UCSD-AML1 (cell line): ENCODE measurements at regions not wholly inside any gene's neighbourhood (a gene's known extent, or its start where the extent isn't known, plus 50 kb on each side); places are given as distances from the start of the nearest gene placed in this dataset.
A peak's percentile ranks its signal among the peaks of the same experiment; 100 is the strongest.
"Not testable (repeated sequence)": the region's sequence is repeated elsewhere in the genome, so short reads cannot be mapped to it uniquely, and the experiment has no call there.

Experiments used
- DNase-seq: peaks from one replicate; lab custom pipeline; 2025; ENCODE audit not compliant: unreplicated experiment; lab: John Stamatoyannopoulos, UW

GRCh38 chr15:69668039-69668705, 215.6 kb downstream of the RPLP1 start:
- DNase-seq = peak; percentile 66

DNA sequence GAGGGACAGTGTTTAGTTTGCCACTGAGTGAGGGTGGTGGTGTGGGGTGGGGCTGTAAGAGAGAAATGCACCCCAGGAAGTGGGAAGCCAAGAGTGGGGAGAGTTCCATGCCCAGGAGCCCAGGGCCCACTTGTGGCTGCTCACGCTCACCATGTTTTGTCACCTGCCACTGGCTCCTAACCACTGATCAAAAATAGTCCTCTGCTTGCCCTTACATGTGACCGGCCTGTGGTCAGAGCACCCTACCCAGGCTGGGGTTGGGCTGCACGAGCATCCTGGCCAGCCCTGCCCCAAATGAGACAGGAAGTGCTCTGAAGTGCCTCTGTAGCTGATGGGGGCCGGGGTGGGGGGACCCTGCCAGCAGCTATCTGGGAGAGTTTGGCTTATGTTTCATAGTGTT, 216.3 kb downstream of the RPLP1 start:
- peak; percentile 79 for DNase-seq

GRCh38 chr15:69669446-69669845, 216.8 kb downstream of the RPLP1 start:
- no peak for DNase-seq

DNA sequence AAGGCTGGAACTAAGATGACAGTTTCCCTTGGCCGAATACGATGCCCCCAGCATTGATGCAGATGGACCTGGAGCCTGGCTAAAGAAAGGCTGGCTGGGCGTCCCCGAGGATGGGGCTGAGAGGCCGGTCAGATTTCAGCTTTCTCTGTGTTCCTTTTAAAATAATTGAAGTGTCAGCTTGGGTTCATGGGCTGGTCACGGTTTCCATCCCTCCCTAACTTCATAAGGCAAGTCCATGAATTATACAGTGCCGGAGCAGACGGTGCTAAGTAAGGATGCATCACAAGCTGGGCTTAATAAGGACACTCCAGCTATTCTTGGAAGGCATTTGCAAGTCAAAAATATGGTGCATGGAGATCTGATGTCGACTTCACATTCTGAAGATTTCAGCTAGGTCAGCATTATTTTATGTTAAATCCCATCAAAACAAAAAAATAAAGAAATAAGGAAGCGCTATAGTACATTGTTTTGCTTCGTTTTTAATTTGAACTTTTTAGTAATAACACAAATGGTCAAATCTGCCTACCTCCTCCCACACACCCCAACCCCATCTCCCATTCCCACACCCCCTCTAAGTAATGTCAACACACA, 220.8 kb downstream of the RPLP1 start:
- no peak for DNase-seq

GRCh38 chr15:69675731-69676130, 223.1 kb downstream of the RPLP1 start:
- no peak for DNase-seq

DNA sequence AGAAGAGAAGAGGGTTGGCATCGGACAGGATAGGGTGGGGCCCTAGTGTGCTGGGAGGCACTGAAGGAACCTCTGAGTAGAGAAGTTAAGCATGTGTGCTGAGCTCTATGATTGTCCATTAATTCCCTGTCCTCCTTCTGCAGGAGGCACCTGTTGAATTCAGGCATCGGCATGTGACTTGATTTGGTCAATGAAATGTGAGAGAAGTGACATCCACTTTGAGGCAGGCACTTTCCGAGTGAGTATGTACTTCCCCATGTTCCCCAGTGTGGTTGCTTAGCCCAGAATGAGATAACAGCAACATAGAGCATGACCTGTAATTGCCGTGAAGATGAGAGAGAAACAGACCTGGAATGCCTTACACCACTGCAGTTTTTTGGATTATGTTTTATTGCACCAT, 224.8 kb downstream of the RPLP1 start:
- no peak for DNase-seq

- DNase-seq = no peak
These were observed 227.1 kb downstream of the RPLP1 start for GRCh38 chr15:69679623-69680228.

GRCh38 chr15:69684823-69685222, 232.2 kb downstream of the RPLP1 start:
- not testable (repeated sequence) for DNase-seq

DNA sequence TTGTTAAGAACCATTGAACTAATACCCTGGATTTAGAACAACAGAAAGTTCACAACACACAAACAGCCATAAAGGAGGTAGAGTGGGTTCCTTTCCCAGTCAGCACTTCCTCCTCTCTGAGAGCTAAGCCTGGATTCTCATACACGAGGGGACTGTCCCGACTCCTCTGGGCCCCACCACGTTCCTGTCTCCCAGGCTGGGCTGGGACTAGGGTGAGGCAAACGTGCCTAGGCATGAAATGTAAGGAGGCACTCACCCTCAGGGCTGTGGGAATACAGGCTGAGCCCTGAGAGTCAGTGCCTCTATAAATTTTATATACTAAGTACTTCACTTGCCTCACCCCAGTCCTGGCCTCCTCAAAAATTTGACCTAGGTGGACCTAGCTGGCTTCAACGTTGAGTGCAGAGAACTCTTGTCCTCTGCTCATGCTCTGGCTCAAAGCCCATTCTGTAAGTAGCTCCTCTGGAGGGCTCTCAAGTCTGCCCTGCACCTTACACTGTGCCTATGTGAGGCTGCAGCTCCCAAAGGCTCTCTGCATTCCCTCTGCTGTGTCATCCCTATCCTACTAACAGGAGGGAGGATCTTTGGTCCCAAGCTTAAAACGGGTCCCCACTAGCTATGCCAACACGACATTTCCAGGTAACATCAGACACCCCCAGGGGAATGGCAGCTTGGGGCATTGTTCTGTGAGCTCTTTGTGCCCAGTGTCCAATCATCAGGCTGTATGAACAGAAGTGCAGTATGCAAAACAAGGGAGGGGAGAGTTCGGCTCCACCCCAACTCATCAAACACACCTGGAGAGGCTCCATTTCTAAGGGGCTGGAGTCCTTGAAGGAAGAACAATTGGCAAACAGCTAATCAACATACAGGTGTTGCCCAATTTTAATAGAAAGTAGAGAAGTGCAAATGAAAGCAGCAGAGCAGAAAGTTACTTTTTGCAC, 233.2 kb downstream of the RPLP1 start:
- DNase-seq = no peak

GRCh38 chr15:69686626-69687025, 234.0 kb downstream of the RPLP1 start:
- no peak for DNase-seq

- no peak for DNase-seq
These were observed 236.5 kb downstream of the RPLP1 start for GRCh38 chr15:69689133-69689532.

- no peak for DNase-seq
These were observed 238.8 kb downstream of the RPLP1 start for GRCh38 chr15:69691307-69692015.

DNA sequence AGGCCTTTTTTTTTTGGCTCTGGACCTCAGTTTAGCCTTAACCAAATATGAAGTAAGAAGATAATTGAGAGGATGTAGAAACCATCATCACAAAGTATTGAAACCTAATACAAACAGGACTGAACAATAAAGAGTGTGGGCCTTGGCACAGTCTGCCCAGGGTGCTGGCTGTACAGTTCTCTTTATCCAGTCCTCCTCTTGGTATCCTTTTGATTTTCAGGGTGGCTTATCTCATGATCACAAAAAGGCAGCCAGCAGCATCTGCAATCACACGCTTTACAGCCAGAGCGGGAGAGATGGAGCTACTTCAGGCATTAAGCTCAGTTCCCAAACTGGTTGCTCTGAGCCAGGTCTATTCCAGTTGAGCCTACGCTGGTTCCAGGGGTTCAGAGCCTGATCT, 239.7 kb downstream of the RPLP1 start:
- no peak for DNase-seq

- DNase-seq = no peak
These were observed 240.4 kb downstream of the RPLP1 start for GRCh38 chr15:69693059-69693458.

GRCh38 chr15:69696946-69697345, 244.3 kb downstream of the RPLP1 start:
- DNase-seq = no peak

DNA sequence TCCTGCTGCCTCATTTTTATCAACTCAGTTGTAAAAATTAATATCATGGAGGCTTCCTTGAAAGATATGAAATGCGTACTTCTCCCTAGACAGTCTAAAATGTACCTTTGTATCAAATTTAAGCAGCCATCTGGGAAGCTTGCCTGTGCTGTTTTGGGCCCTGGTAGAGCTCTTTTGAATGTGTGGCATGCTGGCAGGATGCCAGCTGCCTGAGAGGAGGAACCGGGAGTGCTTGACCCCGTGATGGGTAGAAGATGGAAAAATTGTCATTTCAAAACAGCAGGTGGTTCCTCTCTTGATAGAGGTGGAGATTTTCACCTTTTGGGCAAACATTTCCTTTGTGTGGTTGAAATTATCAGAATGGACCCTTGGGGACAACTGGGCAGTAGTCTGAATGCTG, 245.3 kb downstream of the RPLP1 start:
- no peak for DNase-seq

DNA sequence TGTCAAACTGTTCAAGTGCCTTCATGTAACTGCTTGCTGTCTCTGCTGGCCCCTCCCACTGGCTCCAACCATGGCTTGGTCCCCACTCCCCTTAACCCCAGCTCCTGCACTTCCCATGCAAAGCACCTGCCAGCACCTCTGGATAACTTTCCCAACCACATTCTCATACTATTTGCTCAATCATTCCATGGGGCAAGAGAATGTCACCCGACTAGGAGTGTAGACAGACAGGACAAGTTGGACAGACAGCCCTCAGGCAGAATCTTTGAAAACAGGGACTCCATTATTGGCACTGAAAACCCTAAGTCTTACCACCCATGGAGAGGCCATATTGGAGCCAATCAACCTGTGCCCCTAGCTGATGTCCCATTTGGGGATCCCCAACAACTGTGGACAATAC, 246.5 kb downstream of the RPLP1 start:
- DNase-seq = no peak

DNA sequence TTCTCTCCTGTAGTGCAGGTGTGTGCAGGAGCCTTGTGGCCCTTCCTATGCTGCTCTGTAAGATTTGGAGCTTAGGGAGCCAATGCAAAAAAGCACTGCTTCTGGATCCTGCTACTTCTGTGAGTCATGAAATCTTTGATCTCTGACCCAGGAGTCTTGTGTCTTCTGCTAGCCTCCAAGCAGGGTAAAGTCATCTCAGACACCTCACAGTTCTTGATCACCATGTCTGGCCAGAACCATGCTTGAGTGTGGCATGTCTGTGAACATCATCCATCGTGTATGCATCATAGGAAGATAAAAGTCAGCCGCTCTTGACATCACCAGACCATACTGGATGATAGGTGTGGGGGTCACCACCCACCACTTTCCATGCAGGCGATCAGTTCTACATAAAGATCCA, 247.8 kb downstream of the RPLP1 start:
- no peak for DNase-seq

GRCh38 chr15:69701198-69701597, 248.6 kb downstream of the RPLP1 start:
- no peak for DNase-seq

DNA sequence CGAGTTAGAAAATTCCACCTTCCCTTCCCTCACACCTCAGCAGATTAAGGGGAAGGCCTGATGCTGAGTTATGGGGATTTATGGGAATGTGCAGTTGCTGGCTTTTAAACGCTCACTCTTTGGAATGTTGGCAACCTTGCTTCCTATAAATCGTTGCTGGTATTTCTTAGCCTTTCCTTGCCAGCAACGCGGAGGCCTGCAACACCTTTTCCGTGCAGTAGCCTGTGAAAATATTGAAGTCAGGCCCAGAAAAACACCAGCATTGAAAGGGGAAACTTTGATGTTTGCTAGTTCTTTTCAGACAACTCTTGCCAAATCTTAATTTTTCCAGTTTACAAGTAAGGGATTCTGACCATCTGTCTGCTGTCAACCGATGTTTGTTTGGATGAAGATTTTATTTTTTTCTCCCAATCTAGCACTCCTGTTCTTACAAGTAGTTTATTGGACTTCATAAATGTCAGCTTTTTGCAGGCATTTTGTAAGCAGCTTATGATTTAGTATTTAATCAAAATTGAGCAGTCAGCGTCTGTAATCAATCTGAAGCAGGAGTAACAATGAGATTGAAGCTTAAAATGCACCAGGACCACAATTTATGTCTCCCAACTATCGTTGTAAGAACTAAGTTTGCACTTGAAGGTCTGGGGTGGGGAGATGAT, 251.0 kb downstream of the RPLP1 start:
- no peak for DNase-seq
